ENCODE measurements at regions not wholly inside any gene's neighbourhood (a gene's known extent, or its start where the extent isn't known, plus 50 kb on each side); places are given as distances from the start of the nearest gene placed in this dataset.

GRCh38 chr12:111297703-111298426, 71.0 kb downstream of the PHETA1 start:
- TF ChIP-seq ZNF449 (tag by site-specific recombination; IDR thresholded peaks at IDR 0.05) (no peak), SETDB1 (IDR thresholded peaks at IDR 0.05; ENCODE audit: insufficient read length, low read length) (no peak), CTCF (tag by site-specific recombination; IDR thresholded peaks at IDR 0.05) (no peak), MYNN (tag by site-specific recombination; IDR thresholded peaks at IDR 0.05; ENCODE audit: borderline replicate concordance) (no peak), ZNF26 (tag by site-specific recombination; IDR thresholded peaks at IDR 0.05) (no peak), ZNF112 (tag by site-specific recombination; IDR thresholded peaks at IDR 0.05) (no peak), SCRT2 (tag by site-specific recombination; IDR thresholded peaks at IDR 0.05) (no peak), ZNF24 (tag by site-specific recombination; IDR thresholded peaks at IDR 0.05) (no peak), YY1 (tag by site-specific recombination; IDR thresholded peaks at IDR 0.05) (no peak), ZNF423 (tag by site-specific recombination; IDR thresholded peaks at IDR 0.05) (no peak), ZNF155 (tag by site-specific recombination; IDR thresholded peaks at IDR 0.05) (no peak)

Data from HEK293 (cell line).